ENCODE measurements at regions not wholly inside any gene's neighbourhood (a gene's known extent, or its start where the extent isn't known, plus 50 kb on each side); places are given as distances from the start of the nearest gene placed in this dataset.

GRCh38 chr17:5672815-5673430, 88.6 kb upstream of the NLRP1 start:
- Mint-ChIP-seq H3K27me3 (ENCODE audit: low read depth) (no peaks in the 10 kb centered on the region), H3K4me3 (no peak overlapping the region), H3K27ac (no peak overlapping the region), H3K36me3 (no peaks in the 10 kb centered on the region), H3K4me1 (peaks cover 7% of the 10 kb centered on the region), H3K9me3 (peaks cover 4% of the 10 kb centered on the region)
- ATAC-seq (no peak), DNase-seq (ENCODE audit: low spot score) (no peak)
- ChIA-PET CTCF (interaction anchor here (1.1 kb wide), 1 partner anchor 33 kb away, joined by 3 read pairs; no protein-coding TSS in a partner anchor), POLR2A (no interaction called here)
- TF ChIP-seq JUN (CRISPR knock-in tag; IDR thresholded peaks at IDR 0.05) (no peak), JAZF1 (CRISPR knock-in tag; IDR thresholded peaks at IDR 0.05) (no peak), ZNF219 (CRISPR knock-in tag; IDR thresholded peaks at IDR 0.05; ENCODE audit: borderline replicate concordance) (no peak), RORB (CRISPR knock-in tag; IDR thresholded peaks at IDR 0.05) (no peak), TCF7 (CRISPR knock-in tag; IDR thresholded peaks at IDR 0.05; ENCODE audit: low read depth) (no peak), GTF2I (CRISPR knock-in tag; conservative IDR thresholded peaks at IDR 0.05) (no peak), NFE2L1 (CRISPR knock-in tag; IDR thresholded peaks at IDR 0.05) (no peak), ATF6 (CRISPR knock-in tag; IDR thresholded peaks at IDR 0.05) (no peak), MXD4 (CRISPR knock-in tag; IDR thresholded peaks at IDR 0.05; ENCODE audit: borderline replicate concordance) (no peak), EMX1 (CRISPR knock-in tag; IDR thresholded peaks at IDR 0.05) (no peak), PREB (CRISPR knock-in tag; IDR thresholded peaks at IDR 0.05; ENCODE audit: borderline replicate concordance) (no peak), ATF1 (CRISPR knock-in tag; IDR thresholded peaks at IDR 0.05) (no peak), SMAD3 (CRISPR knock-in tag; IDR thresholded peaks at IDR 0.05; ENCODE audit: borderline replicate concordance) (no peak), TEAD1 (CRISPR knock-in tag; IDR thresholded peaks at IDR 0.05) (no peak), PRDM15 (CRISPR knock-in tag; IDR thresholded peaks at IDR 0.05) (no peak), ZBTB21 (CRISPR knock-in tag; IDR thresholded peaks at IDR 0.05; ENCODE audit: borderline replicate concordance) (no peak), RELA (CRISPR knock-in tag; IDR thresholded peaks at IDR 0.05; ENCODE audit: borderline replicate concordance) (no peak)
- TF ChIP-seq, protein P1, sequence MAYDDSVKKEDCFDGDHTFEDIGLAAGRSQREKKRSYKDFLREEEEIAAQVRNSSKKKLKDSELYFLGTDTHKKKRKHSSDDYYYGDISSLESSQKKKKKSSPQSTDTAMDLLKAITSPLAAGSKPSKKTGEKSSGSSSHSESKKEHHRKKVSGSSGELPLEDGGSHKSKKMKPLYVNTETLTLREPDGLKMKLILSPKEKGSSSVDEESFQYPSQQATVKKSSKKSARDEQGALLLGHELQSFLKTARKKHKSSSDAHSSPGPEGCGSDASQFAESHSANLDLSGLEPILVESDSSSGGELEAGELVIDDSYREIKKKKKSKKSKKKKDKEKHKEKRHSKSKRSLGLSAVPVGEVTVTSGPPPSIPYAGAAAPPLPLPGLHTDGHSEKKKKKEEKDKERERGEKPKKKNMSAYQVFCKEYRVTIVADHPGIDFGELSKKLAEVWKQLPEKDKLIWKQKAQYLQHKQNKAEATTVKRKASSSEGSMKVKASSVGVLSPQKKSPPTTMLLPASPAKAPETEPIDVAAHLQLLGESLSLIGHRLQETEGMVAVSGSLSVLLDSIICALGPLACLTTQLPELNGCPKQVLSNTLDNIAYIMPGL (CRISPR knock-in tag; IDR thresholded peaks at IDR 0.05): no peak
- TF ChIP-seq, protein P2, sequence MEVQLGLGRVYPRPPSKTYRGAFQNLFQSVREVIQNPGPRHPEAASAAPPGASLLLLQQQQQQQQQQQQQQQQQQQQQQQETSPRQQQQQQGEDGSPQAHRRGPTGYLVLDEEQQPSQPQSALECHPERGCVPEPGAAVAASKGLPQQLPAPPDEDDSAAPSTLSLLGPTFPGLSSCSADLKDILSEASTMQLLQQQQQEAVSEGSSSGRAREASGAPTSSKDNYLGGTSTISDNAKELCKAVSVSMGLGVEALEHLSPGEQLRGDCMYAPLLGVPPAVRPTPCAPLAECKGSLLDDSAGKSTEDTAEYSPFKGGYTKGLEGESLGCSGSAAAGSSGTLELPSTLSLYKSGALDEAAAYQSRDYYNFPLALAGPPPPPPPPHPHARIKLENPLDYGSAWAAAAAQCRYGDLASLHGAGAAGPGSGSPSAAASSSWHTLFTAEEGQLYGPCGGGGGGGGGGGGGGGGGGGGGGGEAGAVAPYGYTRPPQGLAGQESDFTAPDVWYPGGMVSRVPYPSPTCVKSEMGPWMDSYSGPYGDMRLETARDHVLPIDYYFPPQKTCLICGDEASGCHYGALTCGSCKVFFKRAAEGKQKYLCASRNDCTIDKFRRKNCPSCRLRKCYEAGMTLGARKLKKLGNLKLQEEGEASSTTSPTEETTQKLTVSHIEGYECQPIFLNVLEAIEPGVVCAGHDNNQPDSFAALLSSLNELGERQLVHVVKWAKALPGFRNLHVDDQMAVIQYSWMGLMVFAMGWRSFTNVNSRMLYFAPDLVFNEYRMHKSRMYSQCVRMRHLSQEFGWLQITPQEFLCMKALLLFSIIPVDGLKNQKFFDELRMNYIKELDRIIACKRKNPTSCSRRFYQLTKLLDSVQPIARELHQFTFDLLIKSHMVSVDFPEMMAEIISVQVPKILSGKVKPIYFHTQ (CRISPR knock-in tag; IDR thresholded peaks at IDR 0.05): no peak
- TF ChIP-seq, protein P3, sequence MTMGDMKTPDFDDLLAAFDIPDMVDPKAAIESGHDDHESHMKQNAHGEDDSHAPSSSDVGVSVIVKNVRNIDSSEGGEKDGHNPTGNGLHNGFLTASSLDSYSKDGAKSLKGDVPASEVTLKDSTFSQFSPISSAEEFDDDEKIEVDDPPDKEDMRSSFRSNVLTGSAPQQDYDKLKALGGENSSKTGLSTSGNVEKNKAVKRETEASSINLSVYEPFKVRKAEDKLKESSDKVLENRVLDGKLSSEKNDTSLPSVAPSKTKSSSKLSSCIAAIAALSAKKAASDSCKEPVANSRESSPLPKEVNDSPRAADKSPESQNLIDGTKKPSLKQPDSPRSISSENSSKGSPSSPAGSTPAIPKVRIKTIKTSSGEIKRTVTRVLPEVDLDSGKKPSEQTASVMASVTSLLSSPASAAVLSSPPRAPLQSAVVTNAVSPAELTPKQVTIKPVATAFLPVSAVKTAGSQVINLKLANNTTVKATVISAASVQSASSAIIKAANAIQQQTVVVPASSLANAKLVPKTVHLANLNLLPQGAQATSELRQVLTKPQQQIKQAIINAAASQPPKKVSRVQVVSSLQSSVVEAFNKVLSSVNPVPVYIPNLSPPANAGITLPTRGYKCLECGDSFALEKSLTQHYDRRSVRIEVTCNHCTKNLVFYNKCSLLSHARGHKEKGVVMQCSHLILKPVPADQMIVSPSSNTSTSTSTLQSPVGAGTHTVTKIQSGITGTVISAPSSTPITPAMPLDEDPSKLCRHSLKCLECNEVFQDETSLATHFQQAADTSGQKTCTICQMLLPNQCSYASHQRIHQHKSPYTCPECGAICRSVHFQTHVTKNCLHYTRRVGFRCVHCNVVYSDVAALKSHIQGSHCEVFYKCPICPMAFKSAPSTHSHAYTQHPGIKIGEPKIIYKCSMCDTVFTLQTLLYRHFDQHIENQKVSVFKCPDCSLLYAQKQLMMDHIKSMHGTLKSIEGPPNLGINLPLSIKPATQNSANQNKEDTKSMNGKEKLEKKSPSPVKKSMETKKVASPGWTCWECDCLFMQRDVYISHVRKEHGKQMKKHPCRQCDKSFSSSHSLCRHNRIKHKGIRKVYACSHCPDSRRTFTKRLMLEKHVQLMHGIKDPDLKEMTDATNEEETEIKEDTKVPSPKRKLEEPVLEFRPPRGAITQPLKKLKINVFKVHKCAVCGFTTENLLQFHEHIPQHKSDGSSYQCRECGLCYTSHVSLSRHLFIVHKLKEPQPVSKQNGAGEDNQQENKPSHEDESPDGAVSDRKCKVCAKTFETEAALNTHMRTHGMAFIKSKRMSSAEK (CRISPR knock-in tag; IDR thresholded peaks at IDR 0.05; ENCODE audit: borderline replicate concordance): no peak
